ENCODE measurements at regions not wholly inside any gene's neighbourhood (a gene's known extent, or its start where the extent isn't known, plus 50 kb on each side); places are given as distances from the start of the nearest gene placed in this dataset.
"Not testable (repeated sequence)": the region's sequence is repeated elsewhere in the genome, so short reads cannot be mapped to it uniquely, and the experiment has no call there.

- ATAC-seq; H3K27ac Mint-ChIP-seq; H3K4me1 Mint-ChIP-seq (ENCODE audit: low read depth); CTCF ChIA-PET; H3K4me3 Mint-ChIP-seq; POLR2A ChIA-PET; DNase-seq; H3K36me3 Mint-ChIP-seq (ENCODE audit: low read depth); intact Hi-C loops (cut with micrococcal nuclease); H3K9me3 Mint-ChIP-seq; H3K27me3 Mint-ChIP-seq: not testable (repeated sequence)
These were observed 70.7 kb upstream of the PTPN20 start for GRCh38 chr10:46840393-46841050.

GRCh38 chr10:46841051-46841593 lies 70.1 kb upstream of the PTPN20 start:
- H3K36me3 Mint-ChIP-seq (ENCODE audit: low read depth); ATAC-seq; intact Hi-C loops (cut with micrococcal nuclease); H3K27me3 Mint-ChIP-seq; H3K27ac Mint-ChIP-seq; H3K4me3 Mint-ChIP-seq; POLR2A ChIA-PET; H3K9me3 Mint-ChIP-seq; CTCF ChIA-PET; H3K4me1 Mint-ChIP-seq (ENCODE audit: low read depth); DNase-seq: not testable (repeated sequence)

DNA sequence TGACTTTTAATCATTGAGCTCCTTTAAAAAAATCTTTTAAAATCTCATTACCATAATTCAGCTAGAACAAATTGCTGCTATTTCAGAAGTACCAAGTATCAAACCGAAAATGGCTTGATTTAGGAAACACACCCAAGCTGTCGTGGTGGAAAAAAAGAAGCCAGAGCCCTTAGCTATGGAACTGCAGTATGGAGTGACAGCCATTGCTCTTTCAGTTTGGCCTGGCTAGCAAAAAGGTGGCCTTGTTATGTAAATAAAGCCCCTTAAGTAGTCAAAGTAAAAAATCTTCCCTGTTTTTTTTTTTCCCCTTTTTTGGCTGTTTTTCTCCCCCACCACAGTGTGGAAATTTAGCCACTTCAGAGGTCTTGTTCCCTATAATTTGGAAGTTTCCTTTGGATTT lies 66.0 kb upstream of the PTPN20 start:
- POLR2A ChIA-PET; ATAC-seq; H3K4me1 Mint-ChIP-seq (ENCODE audit: low read depth); H3K9me3 Mint-ChIP-seq; H3K27me3 Mint-ChIP-seq; H3K4me3 Mint-ChIP-seq; H3K36me3 Mint-ChIP-seq (ENCODE audit: low read depth); CTCF ChIA-PET; DNase-seq; H3K27ac Mint-ChIP-seq; intact Hi-C loops (cut with micrococcal nuclease): not testable (repeated sequence)

DNA sequence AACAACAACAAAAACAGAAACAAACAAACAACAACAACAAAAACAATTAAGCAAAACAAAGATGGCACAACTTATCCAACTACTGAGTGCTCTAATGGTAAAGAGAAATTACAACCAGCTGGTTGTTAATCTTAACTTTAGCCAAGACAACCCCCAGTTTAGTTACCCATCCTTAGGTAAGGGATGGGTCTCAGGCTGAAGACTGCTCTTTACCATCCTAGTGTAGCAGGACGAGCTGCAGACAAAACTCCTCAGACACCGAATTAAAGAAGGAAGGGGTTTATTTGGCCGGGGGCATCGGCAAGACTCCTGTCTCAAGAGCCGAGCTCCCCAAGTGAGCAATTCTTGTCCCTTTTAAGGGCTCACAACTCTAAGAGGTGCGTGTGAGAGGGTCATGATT lies 65.6 kb upstream of the PTPN20 start:
- DNase-seq; H3K9me3 Mint-ChIP-seq; ATAC-seq; intact Hi-C loops (cut with micrococcal nuclease); H3K4me3 Mint-ChIP-seq; H3K27ac Mint-ChIP-seq; H3K27me3 Mint-ChIP-seq; CTCF ChIA-PET; POLR2A ChIA-PET; H3K4me1 Mint-ChIP-seq (ENCODE audit: low read depth); H3K36me3 Mint-ChIP-seq (ENCODE audit: low read depth): not testable (repeated sequence)

- H3K27ac Mint-ChIP-seq; POLR2A ChIA-PET; H3K27me3 Mint-ChIP-seq; ATAC-seq; CTCF ChIA-PET; H3K4me3 Mint-ChIP-seq; H3K36me3 Mint-ChIP-seq (ENCODE audit: low read depth); intact Hi-C loops (cut with micrococcal nuclease); H3K9me3 Mint-ChIP-seq; H3K4me1 Mint-ChIP-seq (ENCODE audit: low read depth); DNase-seq: not testable (repeated sequence)
These were observed 50.5 kb upstream of the PTPN20 start for GRCh38 chr10:46860753-46861152.

Data from activated CD8-positive, alpha-beta T cell treated with anti-CD3 and anti-CD28 coated beads for 36 hours (primary cell).